ENCODE measurements at regions not wholly inside any gene's neighbourhood (a gene's known extent, or its start where the extent isn't known, plus 50 kb on each side); places are given as distances from the start of the nearest gene placed in this dataset.

- TF ChIP-seq, protein P1, sequence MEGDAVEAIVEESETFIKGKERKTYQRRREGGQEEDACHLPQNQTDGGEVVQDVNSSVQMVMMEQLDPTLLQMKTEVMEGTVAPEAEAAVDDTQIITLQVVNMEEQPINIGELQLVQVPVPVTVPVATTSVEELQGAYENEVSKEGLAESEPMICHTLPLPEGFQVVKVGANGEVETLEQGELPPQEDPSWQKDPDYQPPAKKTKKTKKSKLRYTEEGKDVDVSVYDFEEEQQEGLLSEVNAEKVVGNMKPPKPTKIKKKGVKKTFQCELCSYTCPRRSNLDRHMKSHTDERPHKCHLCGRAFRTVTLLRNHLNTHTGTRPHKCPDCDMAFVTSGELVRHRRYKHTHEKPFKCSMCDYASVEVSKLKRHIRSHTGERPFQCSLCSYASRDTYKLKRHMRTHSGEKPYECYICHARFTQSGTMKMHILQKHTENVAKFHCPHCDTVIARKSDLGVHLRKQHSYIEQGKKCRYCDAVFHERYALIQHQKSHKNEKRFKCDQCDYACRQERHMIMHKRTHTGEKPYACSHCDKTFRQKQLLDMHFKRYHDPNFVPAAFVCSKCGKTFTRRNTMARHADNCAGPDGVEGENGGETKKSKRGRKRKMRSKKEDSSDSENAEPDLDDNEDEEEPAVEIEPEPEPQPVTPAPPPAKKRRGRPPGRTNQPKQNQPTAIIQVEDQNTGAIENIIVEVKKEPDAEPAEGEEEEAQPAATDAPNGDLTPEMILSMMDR (IDR thresholded peaks at IDR 0.05) = no peak
- TF ChIP-seq POLR2AphosphoS5 (IDR thresholded peaks at IDR 0.05) = no peak
Measured at GRCh38 chr5:93674866-93675459, 66.4 kb downstream of the POU5F2 start.
